ENCODE measurements at regions not wholly inside any gene's neighbourhood (a gene's known extent, or its start where the extent isn't known, plus 50 kb on each side); places are given as distances from the start of the nearest gene placed in this dataset.
A peak's percentile ranks its signal among the peaks of the same experiment; 100 is the strongest.

DNA sequence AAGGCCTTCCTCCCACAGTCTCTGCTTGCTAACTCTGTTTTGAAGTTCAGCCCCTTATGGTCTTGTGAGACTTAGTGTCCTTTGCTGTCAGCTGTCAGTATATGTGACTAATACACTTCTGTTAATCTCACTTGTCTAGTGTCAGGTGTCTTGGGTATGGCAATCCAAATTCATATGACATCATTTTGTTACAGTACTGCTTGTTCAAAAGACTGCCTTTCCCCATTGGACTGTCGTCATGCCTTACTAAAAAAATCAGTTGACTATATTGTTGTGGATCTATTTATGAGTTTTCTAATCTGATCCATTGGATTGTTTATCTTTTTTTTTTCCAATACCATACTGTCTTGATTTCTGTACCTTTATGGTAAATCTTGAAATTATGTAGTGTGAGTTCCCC is 611.4 kb upstream of the HS6ST1 start:
- no peak for DNase-seq (ENCODE audit: low read depth, low spot score)
- H3K27ac ChIP-seq, result no peak overlapping the region

DNA sequence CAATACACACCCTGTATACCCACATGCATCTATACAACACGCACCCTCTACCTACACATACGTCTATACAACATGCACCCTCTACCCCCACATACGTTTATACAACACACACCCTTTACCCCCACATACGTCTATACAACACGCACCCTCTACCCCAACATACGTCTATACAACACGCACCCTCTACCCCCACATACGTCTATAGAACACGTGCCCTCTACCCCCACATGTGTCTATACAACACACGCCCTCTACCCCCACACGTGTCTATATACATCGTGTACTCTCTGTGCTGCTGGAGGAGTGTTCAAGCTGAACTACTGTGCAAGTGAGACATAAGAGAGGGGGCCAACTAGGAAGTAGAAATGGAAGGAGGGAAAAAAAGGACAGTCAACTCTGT is 621.7 kb upstream of the HS6ST1 start:
- DNase-seq (ENCODE audit: low read depth, low spot score), result no peak
- no peak overlapping the region for H3K27ac ChIP-seq

DNA sequence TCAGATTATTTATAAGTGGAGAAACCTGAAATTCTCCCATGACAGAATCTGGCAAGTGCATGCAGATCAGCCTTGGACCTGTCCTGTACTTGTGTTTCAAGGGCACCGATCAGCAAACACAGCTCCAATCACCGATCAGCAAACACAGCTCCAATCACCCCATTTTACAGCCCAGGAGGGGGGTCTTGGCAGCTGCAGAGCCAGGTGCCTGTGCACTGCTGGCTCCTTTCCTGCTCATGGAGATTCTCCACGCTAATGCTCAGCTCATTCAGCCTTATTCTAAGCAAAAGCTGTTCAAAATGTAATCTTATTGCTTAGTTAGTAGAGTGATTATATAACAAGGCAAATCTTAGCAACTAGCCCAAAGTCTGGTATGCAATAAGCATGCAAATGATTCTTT is 623.1 kb upstream of the HS6ST1 start:
- H3K27ac ChIP-seq, result no peak overlapping the region
- no peak for DNase-seq (ENCODE audit: low read depth, low spot score)

DNA sequence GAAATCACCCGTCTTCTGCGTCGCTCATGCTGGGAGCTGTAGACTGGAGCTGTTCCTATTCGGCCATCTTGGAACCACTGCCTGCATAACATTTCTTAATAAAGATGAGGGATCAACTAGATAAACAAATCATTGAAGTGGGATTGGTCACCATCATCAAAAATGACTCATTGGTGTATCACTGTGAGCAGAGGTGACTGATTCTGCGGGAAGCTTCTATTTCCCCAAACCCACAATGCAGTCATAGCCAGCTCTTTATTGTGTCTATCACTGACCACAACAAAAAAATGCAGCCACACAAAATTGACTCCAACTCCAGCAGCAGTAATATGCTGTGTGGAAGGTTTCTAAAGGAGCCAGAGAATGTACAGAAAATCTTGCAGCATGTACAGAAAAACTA is 630.7 kb upstream of the HS6ST1 start:
- peak; percentile 85 for DNase-seq (ENCODE audit: low read depth, low spot score)
- no peak overlapping the region for H3K27ac ChIP-seq

DNA sequence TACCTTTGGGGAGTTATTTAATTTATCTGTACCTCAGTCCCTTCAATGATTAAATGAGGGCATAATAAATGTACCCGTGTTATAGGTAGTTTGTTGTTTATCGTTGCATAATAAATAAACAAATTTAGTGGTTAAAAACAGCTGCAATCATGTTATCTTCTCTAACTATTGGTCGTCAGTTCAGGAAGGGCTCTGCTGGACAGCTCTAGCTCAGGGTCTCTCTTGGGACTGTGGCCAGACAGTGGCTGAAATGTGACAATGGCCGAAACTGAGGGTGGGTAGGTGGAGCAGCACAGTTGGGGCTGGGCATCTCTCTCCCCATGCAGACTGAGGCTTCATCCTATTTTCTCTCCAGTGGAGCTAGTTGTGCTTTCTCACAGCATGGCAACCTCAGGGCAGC is 632.1 kb upstream of the HS6ST1 start:
- H3K27ac ChIP-seq, result no peak overlapping the region
- no peak for DNase-seq (ENCODE audit: low read depth, low spot score)

DNA sequence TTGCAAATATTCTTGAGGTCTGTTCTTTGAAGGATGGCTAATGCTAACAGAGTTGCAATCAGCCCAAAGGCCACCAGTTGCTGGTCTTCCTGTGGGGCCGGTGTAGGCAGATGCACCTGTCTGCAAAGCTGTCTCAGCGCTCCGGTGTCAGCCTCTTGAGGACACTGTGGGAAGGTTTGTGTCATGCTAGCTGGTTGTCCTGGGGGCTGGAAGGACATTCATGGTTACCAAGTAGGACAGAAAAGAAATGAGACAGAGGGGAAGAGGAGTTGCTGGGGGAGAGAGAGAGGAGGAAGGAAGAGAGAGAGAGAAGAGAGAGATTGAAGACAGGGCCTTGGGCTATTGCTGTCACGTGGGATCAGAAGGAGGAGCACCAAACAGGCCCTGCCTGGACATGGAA is 639.6 kb upstream of the HS6ST1 start:
- DNase-seq (ENCODE audit: low read depth, low spot score), result no peak
- H3K27ac ChIP-seq, result no peak overlapping the region

DNA sequence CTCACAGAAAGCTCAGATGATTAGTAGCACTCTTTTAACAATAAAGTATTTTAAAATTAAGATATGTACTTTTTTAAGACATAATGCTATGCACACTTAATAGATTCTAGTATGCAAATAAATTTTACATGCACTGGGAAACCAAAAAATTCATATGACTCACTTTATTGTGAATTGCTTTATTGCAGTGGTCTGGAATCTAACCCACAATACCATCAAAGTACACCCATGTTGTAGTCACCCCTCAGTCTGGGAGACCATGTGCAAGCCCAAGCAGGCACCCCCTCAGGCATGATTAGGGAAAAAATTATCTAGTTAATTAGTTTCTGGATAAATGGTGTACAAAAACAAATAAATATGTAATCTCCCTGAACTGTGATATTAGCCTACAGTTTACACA is 649.0 kb upstream of the HS6ST1 start:
- no peak overlapping the region for H3K27ac ChIP-seq
- peak; percentile 14 for DNase-seq (ENCODE audit: low read depth, low spot score)

DNA sequence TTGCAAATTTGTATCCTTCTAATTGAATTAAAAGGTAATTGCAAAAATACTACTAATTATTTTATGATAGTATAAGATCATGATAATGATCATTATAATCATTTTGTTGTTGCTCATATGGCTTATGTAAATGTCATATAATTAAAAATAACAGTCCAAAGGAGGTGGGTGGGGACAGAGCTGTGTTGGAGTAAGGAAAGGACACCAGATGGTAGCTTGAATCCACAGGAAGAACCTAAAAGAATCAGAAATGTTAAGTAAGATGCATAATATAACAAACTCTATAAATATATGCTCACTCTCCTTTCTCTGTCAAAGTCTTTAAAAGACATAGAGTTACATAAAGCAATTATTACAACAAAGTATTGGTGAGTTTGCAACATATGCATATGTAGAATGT is 650.7 kb upstream of the HS6ST1 start:
- H3K27ac ChIP-seq, result no peak overlapping the region
- no peak for DNase-seq (ENCODE audit: low read depth, low spot score)

DNA sequence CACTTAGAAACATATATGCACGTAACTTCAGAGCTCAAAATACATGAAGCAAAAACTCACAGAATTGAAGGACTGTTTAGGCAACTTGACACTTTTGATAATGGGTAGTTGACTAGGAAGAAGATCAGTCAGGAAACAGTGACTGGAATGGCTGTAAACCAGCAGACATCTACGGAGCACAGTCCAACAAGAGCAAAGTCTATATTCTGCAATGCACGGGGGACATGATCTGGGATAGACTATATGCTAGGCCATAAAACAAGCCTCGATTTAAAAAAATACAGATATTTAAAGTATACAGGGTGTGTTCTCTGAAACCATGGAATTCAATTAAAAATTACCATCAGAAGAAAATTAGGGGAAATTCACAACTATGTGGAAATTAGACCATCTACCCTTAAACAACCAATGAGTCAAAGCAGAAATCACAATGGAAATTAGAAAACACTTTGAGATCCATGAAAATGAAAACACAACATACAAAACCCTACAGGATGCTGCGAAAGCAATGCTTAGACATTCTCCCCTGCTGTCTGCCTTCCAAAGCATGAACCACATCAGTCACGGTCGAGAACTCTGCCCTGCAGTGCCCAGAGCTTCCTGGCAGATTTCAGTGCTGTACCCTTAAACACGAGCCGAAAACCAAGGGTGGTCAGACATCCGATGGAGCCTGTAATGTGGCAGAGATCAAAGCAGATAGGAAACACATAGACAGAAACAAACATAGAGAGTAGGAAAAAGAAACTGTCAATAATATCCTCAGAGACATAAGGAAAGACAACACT is 651.9 kb upstream of the HS6ST1 start:
- DNase-seq (ENCODE audit: low read depth, low spot score), result no peak
- H3K27ac ChIP-seq, result no peak overlapping the region

DNA sequence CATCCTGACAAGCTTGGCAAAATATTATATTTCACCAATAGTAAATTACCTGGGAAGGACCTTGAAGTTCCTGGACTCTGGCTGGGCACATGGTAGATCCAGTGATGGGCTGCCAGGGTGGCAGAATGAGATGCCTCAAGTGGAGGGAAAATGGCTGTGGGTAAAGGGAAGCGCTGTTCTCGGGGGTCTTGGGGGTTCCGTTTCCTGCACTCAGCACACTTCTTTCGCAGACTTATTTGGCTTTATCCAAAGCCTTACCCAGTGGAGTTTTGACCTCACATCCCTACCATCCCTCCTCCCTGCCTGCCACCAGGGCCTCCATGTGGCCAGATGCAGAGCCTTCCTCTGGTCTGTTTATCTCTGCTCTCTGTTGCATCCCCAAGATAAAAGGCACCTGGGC is 654.9 kb upstream of the HS6ST1 start:
- H3K27ac ChIP-seq, result no peak overlapping the region
- no peak for DNase-seq (ENCODE audit: low read depth, low spot score)

DNA sequence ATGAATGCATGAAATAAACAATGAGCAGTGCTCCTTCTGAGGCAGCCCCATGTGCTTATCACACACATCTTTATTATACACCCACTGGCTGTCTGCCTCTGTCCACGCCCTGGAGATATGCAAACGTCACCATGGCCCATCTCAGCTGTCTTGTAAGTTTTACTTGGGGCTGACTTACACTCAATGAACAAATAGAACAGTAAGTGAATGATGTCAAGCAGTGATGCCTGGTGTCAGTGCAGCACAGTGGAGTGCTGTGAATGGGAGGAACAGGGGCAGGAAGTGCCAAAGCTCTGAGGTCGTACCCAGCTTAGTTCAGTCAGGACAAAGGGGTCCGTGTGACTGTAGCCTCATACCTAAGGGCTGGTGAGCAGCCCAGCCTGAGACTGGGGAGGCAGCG is 659.5 kb upstream of the HS6ST1 start:
- DNase-seq (ENCODE audit: low read depth, low spot score), result peak; percentile 29
- H3K27ac ChIP-seq, result no peak overlapping the region

DNA sequence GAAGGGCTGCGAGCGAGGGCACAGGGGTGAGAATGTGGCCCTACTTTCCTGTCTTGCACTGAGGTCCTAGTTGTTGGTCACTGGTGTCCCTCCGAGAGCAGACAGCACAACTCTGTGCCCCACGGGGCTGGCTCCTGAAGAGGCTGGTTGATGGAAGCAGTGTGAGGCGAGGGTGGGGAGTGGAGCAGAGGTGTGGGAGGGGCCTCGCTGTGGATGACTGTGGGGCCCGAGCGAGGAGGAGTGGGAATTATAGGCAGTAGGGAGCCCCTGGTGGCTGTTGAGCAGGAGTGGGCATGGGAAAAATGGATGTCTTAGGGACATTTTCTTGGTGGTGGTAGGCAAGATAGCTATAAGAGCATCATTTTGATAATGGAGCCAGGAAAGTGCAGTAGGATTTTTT is 660.5 kb upstream of the HS6ST1 start:
- DNase-seq (ENCODE audit: low read depth, low spot score), result no peak
- no peak overlapping the region for H3K27ac ChIP-seq

DNA sequence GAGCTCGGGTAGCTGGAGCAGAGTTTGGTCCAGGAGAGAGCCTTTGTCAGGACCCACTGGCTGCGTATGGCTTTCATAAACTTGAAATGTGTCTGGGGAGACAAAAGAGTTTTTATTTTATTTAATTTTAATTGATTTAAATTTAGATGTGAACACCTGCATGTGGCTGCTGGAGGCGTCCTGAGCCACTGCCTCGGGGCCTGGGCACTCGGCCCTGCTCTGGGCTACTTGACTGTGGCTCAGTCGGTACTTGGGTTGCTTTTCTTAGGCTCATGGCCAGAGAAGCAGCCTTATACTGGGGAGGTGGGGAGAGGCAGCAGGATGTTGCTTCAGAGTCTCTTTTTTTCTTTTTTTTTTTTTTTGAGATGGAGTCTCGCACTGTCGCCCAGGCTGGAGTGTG is 661.8 kb upstream of the HS6ST1 start:
- no peak for DNase-seq (ENCODE audit: low read depth, low spot score)
- H3K27ac ChIP-seq, result no peak overlapping the region

DNA sequence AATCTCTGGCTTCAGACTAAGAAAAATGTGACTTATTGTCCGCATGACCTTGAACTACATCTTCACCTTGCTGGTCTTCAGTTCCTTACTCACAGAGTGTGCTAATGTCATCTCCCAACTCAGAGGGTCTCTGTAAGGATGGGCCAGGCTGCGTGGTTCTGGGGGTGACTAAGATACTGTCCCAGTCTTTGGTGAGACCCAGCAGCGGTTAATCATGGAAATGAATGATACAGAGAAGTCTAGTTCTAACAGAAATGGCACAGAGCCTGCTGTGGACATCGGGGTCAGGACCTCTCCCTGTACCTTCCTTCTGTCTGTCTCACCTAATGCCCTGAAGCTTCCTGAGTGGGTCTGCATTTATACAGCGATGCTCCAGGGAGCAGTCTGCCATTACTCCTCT is 662.7 kb upstream of the HS6ST1 start:
- no peak overlapping the region for H3K27ac ChIP-seq
- DNase-seq (ENCODE audit: low read depth, low spot score), result no peak

DNA sequence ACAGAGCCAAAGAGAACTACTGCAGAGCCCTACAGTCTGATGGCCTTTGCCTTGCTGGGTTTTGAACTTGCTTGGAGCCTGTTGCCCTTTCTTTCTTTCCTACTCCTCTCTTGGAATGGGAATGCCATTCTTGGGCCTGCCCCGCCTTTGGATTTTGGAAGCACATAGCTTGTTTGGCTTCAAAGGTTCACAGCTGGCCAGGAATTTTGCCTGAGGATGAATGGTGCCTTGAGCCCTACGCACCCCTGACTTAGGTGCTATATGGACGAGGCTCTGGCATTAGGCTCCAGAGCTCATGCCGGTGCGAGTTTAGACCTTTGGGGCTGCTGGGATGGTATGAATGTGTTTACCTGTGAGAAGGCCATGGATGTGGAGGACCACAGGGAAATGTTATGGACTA is 663.3 kb upstream of the HS6ST1 start:
- H3K27ac ChIP-seq, result no peak overlapping the region
- DNase-seq (ENCODE audit: low read depth, low spot score), result no peak

DNA sequence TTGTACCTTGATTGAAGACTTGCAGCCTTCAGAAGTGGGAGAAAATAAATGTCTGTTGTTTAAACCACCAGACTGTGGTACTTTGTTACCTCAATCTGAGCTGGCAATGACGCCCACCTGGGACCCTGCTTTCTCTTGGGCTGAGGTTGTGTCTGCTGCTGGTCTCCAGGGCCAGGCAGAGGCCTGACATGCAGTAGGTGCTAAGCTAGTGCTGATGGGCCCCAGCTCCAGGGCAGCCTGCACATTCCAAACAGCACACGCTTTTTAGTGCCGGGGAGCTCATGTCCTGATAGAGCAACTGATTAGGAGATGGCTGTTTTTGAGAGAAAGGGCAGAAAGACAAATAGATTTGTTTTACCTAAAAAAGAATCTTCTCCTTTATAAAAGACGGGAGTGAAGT is 664.0 kb upstream of the HS6ST1 start:
- no peak overlapping the region for H3K27ac ChIP-seq
- no peak for DNase-seq (ENCODE audit: low read depth, low spot score)

DNA sequence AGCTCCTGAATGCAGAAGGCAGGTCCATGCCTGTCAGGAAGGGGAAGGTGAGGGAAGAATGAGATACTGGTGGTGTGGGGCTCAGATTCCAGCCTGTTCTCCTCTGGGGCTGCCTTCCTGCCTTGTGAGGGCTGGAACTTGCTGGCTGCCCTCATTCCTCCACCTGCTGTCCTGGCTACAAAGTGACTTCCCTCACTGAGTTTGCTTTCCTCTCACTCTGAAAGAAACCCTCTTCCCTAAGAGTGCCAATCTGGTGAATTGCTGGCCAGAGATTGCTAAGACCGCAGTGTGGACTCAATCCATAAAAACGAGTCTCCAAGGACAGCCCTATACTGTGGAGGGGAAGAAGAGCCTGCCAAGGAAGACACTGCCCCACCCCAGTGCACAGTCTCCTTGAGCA is 664.4 kb upstream of the HS6ST1 start:
- H3K27ac ChIP-seq, result no peak overlapping the region
- no peak for DNase-seq (ENCODE audit: low read depth, low spot score)

DNA sequence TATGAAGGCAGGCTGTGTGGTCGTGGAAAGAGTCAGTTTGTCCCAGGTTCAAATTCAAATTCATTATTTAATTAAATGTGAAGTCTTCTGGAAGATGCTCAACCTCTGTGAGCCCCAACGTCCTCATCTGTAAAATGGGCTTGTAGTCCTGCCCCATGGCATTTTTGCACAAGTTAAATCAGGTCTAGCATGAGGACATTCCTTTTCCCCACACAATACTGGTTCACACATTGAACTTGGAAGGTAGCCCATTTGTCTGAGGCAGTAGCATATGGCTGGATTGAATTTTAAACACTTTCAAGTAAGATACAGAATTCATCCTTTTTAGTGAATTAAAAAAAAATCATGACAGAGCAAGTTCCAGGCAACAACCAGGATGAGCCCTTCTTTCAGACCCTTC is 665.4 kb upstream of the HS6ST1 start:
- DNase-seq (ENCODE audit: low read depth, low spot score), result no peak
- H3K27ac ChIP-seq, result no peak overlapping the region

DNA sequence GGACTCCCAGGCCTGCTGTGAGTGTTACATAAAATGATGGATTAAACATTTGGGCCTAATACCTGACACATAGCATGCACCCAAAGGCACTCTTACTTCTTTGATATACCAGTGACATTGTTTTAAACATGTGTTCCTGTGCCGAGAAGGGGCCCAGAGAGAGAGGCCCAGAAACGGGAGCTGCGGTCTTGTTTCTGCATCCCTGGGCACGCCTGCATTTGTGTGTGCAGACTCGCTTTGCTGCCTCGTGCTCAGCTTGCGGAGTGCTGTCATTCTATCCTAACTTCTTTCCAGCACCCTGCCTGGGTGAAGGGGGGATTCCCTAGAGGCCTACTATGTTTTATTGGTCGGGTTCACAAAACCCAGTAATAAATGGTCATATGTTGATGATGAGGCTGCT is 666.2 kb upstream of the HS6ST1 start:
- no peak overlapping the region for H3K27ac ChIP-seq

DNA sequence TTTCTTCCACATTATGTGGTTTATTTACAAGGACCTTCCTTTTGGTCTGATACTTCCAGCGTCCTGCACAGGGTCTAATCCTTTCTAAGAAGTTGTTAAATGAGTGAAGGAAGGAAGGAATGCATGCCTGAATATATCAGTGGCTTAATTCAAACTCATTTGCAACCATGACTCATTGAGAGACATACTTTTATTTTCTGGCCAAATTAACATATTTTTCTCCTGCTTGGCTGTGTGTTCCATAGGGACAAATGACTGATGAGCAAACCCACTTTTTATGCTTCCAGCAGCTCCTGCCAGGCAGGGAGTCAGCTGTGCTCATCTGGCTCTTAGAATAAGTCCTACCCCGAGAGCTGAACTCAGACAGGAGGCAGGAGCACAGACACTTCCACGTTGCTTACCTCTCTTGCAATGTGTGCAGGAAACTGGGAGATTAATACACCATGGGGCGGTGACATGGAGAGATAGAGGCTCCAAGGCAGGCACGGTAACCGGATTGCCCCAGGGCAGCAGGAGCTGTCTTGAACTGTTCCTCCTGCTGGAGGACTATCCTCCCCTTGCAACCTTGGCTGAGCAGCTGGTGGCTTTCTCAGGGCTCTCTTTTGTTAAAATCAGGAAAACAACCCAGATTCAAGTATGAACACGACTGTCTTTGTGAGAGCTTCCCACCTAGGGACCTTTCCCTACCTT is 667.5 kb upstream of the HS6ST1 start:
- no peak for DNase-seq (ENCODE audit: low read depth, low spot score)
- H3K27ac ChIP-seq, result no peak overlapping the region

More for the DNA sequence above, 666.2 kb upstream of the HS6ST1 start:
- DNase-seq (ENCODE audit: low read depth, low spot score), result no peak

DNA sequence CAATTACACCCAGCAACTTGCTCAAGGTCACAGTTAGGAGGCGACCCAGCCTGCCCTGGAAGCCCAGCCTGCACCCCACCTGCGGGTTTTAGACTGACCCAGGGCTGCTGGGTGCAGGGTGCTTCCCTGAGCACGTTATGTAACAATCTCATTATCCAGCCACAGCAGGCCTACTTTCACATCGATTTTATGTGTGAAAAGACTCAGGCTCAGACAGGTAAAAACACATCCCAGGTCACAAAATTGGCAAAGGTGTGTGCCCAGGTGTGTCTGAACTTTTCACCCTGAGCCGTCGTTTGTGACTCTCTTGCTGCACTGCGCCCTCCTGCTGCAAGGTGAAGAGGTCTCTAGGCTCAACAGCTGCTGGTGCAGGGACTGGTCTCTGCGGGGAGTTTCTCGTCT is 668.2 kb upstream of the HS6ST1 start:
- no peak for DNase-seq (ENCODE audit: low read depth, low spot score)
- no peak overlapping the region for H3K27ac ChIP-seq

DNA sequence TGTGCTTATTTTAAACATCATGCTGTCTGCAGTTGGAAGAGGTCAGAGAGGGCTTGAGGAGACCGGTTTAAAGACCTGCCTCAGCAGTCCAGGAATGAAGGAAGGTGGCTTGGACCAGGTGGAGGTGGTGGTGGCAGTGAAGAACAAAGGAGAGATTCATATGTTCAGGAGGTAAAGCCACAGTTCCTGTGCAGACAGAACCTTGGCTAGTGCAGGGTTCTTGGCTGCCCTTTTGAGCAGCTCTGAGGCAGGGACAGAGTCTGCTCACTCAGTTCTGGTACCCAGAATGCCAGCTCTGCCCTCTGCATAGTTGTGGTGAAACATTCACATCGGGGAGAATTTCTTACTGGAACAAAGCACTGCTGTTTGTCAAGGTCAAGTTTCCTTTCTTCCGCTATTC is 669.7 kb upstream of the HS6ST1 start:
- DNase-seq (ENCODE audit: low read depth, low spot score), result no peak
- no peak overlapping the region for H3K27ac ChIP-seq

All from epithelial cell of prostate (primary cell).